NCI-H128 (cell line): ENCODE measurements at regions not wholly inside any gene's neighbourhood (a gene's known extent, or its start where the extent isn't known, plus 50 kb on each side); places are given as distances from the start of the nearest gene placed in this dataset.

Source experiments
- DNase-seq: peaks from one replicate; lab custom pipeline; 2025; ENCODE audit not compliant: unreplicated experiment; lab: John Stamatoyannopoulos, UW

DNA sequence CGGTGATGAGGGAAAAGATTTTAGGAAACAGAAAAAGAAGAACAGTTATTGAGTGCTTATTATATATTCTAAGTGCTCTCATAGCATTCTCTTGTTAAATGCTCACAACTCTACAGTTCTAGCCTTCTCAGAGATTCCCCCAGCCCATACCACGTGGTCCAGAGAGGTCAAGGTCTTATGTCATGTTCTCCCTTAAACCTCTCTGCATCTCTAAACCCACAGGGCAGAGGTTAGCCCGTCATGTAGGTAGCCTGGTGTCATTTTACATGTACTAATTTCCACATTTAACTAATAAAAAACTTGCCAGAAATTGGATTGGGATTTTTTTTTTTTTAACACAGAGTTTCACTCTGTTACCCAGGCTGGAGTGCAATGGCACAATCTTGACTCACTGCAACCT is 178.0 kb downstream of the CEMIP2 start:
- DNase-seq, result no peak

DNA sequence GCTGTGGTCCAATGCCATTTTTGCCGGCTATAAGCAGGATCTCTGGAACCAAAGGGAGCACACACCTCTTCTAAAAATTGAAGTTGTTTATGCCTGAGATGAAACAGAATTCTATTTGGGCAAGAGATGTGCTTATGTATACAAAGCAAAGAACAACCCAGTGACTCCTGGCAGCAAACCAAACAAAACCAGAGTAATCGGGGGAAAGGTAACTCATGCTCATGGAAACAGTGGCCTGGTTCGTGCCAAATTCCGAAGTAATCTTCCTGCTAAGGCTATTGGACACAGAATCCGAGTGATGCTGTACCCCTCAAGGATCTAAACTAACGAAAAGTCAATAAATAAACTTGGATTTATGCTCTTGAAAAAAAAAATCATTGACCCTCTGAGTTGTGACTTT is 178.7 kb downstream of the CEMIP2 start:
- DNase-seq, result no peak

DNA sequence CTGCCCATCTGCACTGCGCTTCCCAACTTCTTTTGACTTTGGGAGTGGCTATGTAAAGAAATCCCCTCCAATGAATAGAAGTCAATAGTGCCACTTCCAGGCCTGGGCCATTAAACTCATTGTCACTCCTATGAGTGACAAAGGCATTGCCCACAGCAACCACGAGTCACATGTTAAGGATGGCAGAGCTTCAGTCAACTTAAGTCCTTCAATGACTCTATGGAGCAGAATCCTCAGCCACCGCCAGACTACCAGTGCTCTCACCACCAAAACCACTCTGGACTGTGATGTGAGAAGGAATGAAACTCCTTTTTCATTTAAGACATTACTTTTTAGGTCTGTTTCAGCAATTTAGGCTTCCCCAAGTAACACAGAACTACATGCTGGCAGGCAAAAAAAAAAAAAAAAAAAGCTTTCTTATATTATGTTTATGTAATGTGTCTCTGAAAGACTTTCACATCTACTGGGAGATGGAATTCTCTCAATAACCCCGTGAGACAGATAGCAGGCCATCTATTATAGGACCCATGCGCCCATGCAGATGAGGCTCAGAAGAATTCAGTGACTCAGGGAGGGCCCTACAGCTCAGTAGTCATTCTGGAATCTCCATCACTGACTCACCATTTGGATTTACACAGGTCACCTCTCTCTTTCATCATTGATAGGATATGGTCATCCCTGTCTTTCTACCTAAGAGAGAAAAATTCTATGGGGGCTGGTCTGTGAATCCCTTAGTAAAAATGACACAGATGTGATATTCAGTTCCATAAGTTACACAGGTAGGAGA is 180.5 kb downstream of the CEMIP2 start:
- DNase-seq, result no peak

DNA sequence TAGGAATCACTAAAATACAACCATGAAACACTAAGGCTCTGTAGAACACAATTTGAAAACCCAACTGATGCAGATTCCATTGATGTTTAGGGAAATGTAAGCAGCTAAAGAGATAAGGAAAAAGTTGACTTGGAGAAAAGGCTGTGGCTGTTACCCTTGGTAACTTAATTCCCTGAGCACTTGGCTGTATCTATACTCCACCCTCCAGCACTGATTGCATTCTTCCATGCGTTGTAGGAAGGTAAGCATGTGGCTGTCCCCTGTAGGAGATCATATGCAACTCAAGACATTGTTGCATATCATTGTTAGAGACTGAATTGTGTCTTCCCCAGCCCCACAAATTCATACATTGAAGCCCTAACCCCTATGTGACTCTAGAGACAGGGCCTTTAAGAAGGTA is 184.5 kb downstream of the CEMIP2 start:
- no peak for DNase-seq

DNA sequence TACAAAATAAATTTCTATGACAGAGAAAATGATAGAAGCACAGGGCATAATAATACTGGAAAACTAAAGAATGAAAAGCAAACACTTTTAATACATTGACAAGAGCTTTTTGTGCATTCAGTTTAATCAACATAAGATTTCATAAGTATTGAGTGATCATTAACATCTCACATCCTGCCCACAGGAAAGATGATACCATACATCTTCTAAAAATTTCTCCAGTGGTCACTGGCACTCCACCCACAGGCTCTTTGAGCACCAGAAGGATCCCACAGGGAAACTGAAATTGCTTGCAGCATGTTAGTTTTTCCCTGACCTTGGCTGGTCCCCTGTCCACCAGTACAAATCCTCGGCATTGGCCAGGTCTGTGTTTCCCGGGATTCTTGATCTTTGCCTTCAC is 186.0 kb downstream of the CEMIP2 start:
- no peak for DNase-seq

DNA sequence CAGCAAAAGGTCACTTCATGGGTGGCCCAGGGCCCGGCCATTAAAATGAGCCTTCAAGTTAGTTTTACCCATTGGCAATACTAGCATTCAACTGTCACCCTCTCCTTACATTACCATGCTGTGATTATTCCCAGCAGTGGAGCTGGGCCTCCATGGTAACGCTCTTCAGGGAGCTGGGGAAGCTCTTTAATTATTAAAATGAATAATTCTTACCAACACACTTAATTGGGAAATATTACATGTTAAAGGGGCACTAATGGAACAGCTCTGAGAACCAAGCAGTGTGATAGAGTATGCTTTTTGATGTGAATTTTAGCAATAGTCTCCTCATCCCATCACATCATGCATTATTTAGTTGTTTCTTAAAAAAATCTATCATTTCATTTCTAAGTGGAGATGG is 187.2 kb downstream of the CEMIP2 start:
- DNase-seq, result no peak

DNA sequence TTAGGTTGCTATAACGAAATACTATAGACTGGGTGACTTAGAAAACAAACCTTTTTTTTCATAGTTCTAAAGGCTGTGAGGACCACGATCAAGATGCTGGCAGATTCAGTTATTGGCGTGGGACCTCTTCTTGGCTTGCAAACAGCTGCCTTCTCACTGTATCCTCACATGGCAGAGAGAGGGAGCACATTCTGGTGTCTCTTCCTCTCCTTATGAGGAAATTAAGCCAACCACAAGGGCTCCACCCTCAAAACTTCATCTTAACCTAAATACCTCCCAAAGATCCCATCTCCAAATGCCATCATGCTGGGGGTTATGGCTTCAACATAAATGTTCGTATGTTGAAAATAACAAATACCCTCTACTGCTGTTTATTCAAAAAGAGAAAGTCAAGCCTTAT is 197.1 kb downstream of the CEMIP2 start:
- no peak for DNase-seq

DNA sequence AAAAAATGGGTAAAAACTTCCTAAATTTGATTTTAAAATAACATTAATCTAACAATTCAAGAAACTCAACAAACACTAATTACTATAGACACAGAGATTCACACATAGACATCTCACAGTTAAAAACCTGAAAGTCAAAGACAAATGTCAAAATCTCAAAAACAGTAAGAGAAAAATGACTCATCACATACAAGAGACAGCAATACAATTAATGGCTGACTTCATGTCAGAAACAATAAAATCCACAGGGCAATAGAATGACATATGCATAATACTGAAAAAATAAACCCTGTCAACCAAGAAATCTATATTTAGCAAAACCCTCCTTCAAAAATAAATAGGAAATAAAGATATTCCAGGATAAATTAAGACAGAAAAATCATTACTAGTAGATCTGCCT is 200.4 kb downstream of the CEMIP2 start:
- DNase-seq, result no peak

DNA sequence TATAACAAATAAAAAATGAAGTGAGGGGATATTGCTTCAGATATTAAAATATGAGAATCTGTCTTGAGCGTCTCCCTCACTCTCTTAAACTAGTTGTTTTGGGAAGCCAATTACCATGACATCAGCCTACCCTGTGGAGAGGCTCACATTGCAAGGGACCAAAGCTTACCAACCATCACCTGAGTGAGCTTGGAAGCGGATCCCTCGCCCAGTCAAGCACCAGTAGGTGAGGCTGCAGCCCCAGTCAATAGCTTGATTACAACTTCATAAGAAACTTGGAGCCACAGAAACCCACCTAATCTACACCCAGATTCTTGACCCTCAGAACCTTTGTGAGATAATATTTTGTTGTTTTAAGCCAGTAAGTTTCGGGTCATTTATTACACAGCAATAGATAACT is 206.2 kb downstream of the CEMIP2 start:
- no peak for DNase-seq

DNA sequence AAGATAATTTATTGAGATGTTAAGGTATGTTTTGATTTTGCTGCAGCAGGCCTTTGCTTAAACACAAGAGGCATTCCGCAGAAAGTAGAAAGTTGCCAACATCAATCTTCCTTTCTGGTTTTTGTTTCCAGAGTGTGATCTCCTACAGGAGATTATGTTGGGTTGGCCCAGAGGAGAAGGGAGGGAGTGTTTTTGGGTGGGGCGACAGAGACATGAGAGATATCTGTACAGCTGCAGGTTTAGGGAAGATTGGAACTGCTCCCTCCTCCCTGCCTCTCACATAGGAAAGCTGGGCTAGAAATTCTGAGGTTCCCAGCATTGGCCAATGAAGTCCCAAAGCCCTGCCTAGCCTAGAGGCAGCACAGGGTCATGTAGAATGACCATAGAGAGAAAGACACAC is 211.0 kb downstream of the CEMIP2 start:
- DNase-seq, result no peak

DNA sequence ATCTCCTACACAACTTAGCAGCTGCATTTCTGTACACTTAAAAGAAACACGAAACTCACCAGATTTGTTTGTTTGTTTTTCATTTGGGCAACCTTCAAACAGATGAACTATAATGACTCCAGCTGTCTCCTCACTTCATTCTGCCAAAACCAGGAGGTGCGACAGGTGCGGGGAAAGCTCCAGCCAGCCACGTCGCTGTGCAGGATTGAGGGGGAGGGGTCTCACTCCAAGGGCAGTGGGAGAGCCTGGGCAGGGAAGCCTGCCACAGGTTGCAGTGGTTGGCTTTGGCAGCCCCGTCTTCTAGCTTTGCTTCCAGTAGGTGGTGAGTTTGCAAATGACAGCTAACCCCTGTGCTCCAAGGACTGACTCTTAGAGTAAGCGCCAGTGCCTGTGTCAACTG is 215.8 kb downstream of the CEMIP2 start:
- DNase-seq, result peak; percentile 69

DNA sequence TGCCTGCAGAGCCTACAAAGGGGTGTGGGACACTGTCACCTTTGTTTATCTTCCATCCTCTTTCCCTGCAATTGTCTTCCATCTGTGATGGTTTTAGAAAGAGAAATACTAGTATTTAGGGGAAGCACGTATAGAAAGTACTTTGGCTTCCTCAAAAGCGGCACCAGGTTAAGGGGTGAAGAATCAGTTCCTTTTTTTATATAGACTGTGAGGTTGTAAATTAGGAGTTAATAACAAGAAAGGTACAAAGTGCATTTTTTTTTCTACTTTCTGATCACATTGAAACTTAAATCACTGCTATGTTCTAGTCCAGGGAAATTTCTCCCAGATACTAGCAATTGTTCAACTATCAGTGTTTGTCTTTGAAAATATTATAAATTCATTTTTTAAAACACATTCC is 219.3 kb downstream of the CEMIP2 start:
- DNase-seq, result no peak

DNA sequence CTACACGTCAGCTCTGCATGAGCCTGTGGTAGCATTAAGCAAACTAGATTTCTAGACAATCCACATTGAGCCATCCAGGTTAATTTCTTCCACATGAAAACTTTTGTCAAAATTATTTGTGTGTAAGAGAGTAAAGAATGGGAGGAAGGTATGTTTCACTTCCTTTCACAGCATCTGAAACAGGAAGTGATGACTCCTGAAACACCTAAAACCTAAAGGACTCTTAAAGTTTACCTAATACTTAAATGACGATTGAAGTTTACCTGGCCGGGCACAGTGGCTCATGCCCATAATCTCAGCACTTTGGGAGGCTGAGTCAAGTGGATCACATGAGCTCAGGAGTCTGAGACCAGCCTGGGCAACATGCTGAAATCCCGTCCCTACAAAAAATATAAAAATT is 223.8 kb downstream of the CEMIP2 start:
- DNase-seq, result no peak

DNA sequence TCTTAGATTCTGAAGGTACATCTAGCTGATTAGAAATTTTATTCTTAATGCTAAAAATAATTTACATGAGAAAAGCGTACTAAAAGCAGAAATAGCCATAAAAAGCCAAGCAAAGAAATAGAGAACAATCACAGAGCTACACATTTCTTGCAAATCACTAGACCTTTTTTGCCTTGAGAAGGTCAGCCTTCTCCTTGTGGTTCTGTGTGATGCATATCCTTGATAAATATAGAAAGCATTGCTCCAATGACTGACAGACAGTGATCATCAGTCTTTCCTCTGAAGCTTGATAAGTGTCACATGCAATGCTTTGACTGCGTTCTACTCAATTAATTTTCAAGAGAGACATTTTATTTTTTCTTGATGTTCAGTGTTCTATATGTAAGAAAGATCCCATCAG is 226.9 kb downstream of the CEMIP2 start:
- DNase-seq, result no peak

DNA sequence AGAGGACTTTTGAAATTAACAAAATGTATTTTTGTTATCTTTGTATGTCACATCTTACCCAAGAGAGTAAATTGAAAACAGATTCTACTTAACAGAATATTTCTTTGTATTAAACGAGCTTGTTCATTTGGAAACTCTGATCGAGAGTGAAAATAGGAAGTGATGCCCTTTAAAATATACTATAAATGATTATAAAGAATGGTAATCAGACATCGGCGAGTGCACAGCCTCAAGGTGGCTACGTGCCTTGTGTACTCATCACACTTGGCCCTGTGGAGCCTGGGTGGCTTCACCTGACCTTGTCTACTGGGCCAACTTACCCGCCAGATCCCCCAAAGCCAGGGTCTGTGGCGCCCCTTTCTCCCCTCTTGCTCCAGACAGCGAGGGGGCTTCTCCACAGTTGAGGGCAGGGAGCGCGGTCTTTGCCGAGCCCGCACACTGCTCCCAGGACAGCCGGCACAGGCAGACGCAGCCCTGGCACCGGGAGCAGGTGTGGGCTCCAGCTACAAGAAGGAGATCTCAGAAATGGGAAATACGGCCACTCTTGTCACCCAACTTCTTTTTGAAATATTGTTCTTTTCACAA is 243.2 kb downstream of the CEMIP2 start:
- no peak for DNase-seq

DNA sequence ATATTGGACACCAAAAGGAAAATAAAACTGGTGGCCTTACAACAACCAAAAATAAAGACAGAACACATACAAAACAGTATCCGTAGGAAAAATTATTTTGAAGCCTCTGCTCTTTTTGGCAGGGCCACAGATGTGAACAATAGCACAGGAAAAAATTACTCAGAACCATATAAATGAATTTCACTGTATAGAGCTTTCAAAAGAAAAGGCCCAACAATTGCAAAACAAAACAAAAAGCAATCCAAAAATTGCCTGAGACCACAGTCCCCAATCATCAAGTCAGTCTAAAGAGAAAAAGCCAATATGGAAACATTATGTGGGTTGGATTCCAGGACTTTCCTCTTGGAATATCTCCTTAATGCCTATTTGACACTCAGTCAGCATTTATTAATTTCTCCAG is 243.8 kb downstream of the CEMIP2 start:
- DNase-seq, result no peak

DNA sequence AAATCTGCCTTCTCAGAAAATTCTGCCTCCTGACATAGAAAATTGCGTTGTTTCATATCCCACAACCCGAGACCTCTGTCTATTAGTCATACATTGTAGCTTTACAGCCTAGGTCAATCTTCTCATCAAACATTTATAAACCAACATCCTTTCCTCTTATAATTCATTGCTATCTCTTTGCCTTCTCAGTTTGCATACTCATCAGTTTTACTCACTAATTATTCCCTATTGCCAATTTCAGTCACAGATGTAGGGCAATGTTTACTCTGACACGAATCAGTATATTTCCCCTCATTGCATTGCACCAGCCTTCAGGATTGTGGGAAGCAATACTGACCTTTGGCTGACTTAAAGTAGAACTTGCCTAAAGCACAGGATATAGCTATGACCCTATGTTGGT is 247.2 kb downstream of the CEMIP2 start:
- DNase-seq, result no peak

DNA sequence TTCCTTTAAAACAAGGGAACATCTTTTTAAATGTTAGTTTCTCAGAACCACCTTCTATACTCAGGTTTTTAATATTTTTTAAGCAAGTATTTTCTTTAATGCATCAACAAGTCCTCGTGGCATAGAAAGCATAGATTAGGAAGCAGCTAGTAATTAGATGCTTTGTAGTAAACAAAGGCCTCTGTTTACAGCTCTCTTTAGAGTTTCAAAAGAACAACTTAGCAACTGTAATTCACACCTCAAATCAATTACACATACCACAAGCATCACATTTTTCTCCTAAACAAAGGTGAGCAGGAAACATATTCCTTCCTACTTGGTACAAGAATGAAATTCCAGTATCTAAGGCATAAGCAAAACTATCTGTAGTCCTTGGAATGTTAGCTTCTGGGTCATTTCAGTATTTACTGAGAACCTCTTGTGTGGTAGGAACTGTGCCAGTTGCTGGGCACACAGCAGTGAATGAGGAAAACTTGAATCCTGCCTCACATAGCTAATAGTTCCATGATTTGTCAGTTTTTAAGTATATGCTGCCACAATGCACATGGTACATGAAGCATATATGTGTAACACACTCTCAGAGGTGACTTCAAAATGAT is 249.1 kb downstream of the CEMIP2 start:
- DNase-seq, result no peak

DNA sequence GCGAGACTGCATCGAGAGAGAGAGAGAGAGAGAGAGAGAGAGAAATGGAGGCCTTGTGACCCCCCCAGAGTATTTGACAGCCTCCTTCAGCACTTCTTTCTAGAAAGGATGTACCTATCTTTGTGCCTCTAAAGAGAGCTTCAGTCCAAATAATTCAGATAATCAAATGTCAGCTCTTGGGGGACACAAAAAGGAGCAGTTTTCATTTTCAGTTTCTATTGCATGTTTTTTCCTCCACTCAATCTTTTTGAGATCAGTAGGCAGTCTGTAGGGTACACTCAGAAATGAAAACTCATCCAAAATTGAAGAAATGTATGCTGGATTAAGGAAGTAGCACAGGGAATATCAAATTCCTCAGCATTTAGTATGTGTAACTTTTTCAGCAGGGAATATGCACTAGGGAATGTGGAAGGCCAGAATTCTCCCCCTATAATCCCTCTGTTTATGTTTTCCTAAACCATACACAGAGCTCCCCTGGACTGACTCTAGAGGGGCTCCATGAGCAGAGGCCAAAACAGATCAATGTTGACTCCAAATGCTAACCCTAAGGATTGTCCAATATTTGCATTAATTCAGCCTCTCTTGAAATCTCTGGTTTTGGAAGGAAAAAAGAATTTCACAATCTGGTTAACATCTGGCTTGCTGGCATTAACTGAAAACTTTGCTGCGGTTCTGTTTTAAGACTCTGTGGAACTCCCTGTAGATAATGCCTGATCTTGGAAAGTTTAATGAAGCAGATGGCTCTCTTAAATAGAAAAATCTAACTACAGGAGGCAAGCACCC is 250.1 kb downstream of the CEMIP2 start:
- DNase-seq, result no peak

DNA sequence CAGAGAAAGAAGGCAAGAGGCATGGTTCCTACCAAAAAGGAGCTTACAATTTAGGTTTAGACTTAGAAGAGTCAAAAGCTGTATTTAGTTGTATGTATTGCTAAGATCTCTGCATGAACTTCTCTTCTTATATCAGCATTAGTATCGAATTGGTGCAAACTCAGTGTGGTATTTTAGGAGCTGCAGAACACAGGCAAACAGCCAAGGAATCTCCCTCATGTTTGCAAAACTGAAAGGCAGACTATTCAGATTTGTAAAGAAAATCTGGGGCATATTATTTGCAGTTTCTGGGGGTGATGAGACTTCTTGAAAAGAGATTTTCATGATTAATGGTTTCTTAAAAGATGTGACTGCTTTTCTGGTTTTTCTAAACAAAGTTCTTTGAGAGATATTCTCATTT is 252.7 kb downstream of the CEMIP2 start:
- no peak for DNase-seq

DNA sequence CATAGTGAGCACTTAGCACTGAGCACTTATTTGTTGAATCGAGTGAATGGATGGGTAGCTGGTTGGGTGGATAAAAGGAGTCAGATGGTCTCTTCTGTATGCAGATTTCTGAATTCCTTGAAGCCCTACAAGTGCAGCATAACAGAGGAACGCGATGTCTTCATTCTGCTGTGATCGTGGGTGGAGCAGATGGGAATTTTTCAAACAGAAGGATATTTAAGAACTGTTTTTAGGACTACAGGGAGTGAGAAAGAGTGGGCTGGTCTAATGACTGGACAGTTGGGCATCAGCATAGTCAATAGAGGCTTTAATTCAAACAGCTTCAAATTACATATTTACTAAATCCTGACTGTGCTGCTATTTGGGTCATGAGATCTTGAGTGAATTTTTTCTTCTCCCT is 253.2 kb downstream of the CEMIP2 start:
- no peak for DNase-seq
